ENCODE measurements at regions not wholly inside any gene's neighbourhood (a gene's known extent, or its start where the extent isn't known, plus 50 kb on each side); places are given as distances from the start of the nearest gene placed in this dataset.

GRCh38 chr6:88455317-88455716, 289.2 kb upstream of the CNR1 start:
- no peak for TF ChIP-seq CTCF (IDR thresholded peaks at IDR 0.05; ENCODE audit: insufficient read depth, low read depth, low read length)
- TF ChIP-seq EZH2 (IDR thresholded peaks at IDR 0.05; ENCODE audit: insufficient read depth, low read length), result no peak

All from astrocyte (in vitro differentiated cells and primary cell).